ENCODE measurements at regions not wholly inside any gene's neighbourhood (a gene's known extent, or its start where the extent isn't known, plus 50 kb on each side); places are given as distances from the start of the nearest gene placed in this dataset.
A peak's percentile ranks its signal among the peaks of the same experiment; 100 is the strongest.

- no peak for DNase-seq
These were observed 116.5 kb downstream of the ELAPOR2 start for GRCh38 chr7:86942995-86943394.

- DNase-seq, result no peak
These were observed 117.4 kb downstream of the ELAPOR2 start for GRCh38 chr7:86942081-86942480.

GRCh38 chr7:86939197-86939814 is 120.1 kb downstream of the ELAPOR2 start:
- peak in 1 of 2 experiments; percentile 58 for DNase-seq

GRCh38 chr7:86937363-86937878 is 122.0 kb downstream of the ELAPOR2 start:
- no peak for DNase-seq

GRCh38 chr7:86933295-86933845 is 126.1 kb downstream of the ELAPOR2 start:
- no peak for DNase-seq

- no peak for DNase-seq
These were observed 127.4 kb downstream of the ELAPOR2 start for GRCh38 chr7:86932038-86932512.

GRCh38 chr7:86931439-86931838 is 128.0 kb downstream of the ELAPOR2 start:
- no peak for DNase-seq

- DNase-seq, result no peak
These were observed 128.7 kb downstream of the ELAPOR2 start for GRCh38 chr7:86930554-86931307.

- no peak for DNase-seq
These were observed 130.0 kb downstream of the ELAPOR2 start for GRCh38 chr7:86929293-86930109.

- no peak for DNase-seq
These were observed 131.1 kb downstream of the ELAPOR2 start for GRCh38 chr7:86928308-86928707.

GRCh38 chr7:86926732-86927131 is 132.7 kb downstream of the ELAPOR2 start:
- DNase-seq, result peak in 1 of 2 experiments; percentile 47

- no peak for DNase-seq
These were observed 134.2 kb downstream of the ELAPOR2 start for GRCh38 chr7:86925221-86925620.

- DNase-seq, result no peak
These were observed 135.9 kb downstream of the ELAPOR2 start for GRCh38 chr7:86923527-86923926.

- DNase-seq, result no peak
These were observed 139.3 kb downstream of the ELAPOR2 start for GRCh38 chr7:86920154-86920553.

GRCh38 chr7:86918245-86918644 is 141.2 kb downstream of the ELAPOR2 start:
- DNase-seq, result no peak

- DNase-seq, result no peak
These were observed 143.1 kb downstream of the ELAPOR2 start for GRCh38 chr7:86916277-86916825.

GRCh38 chr7:86914551-86914950 is 144.9 kb downstream of the ELAPOR2 start:
- peak in 1 of 2 experiments; percentile 12 for DNase-seq

All from SW 1271 (cell line).